ENCODE measurements at regions not wholly inside any gene's neighbourhood (a gene's known extent, or its start where the extent isn't known, plus 50 kb on each side); places are given as distances from the start of the nearest gene placed in this dataset.

DNA sequence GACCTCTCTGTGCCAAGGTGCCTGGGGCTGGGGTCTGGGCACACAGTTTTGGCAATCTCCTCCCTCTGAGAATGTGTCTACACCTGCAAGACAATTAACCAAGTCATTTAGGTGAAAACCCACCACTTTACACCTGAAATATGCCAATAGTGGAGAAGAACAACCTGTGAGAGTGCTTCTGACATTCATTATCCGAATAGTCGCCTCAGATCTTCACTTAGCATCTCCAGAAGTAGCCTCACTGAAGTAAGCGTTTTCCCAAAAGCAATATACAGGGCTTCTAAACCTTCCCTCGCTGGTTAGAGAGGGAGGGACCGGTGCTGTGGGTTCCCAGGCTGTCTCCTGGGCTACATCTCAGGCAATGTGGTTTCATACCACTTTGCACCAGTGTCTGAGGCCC is 173.5 kb downstream of the DDX1 start:
- no peak for DNase-seq (ENCODE audit: low read depth, low spot score)

DNA sequence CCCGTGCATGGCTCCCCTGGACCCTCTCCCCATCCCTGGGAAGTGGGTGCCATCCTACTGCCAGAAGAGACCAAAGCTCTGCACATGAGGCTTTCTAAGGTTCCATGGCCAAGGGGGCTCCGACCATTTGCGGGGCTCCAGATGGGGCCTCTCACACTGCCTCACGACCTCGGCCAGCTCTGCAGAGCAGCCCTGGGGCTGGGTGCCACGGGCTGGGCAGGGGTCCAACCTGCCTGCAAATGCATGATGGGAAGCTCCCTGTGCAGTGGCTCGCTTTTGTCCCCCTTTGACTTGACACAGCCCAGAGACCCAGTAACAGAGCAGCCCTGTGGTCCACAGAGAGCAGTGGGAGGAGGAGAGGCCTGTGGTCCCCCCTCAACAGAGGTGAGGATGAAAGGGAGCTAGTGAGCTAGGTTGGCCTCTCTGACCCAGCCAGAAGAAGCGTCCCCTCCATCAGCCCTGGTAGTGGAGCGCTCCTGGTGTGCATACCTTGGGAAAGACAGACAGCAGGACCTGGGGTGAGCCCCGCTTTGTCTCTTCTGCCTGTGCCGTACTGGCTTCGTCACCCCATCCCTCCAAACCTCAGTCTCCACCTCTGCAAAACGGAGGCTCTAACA is 174.1 kb downstream of the DDX1 start:
- no peak for DNase-seq (ENCODE audit: low read depth, low spot score)

DNA sequence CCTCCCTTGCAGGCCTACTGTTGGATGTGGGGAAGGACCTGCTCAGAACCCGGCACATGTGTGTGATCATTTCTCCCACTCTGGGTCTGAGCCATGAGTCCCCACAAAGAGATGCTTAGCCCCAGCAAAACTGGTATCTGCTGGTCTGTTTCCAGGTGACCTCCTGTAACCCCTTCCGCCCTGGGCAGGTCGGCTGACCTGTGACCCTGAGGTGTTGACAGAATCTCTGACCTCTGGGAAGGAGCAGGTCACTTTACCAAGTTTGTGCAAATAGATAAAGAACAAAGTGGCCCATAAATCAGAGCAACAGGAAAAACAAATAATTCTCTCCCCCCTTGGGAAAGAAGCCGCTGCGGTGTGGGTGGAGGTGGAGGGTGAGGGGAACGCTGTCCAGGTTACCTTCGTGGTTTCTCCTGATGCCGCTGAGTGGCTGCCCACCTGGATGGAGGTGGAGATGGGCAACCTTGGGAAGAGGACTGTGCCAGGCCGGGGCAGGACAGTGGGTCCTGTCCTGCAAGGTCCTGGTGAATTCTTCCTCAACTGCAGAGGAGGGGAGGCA is 174.0 kb upstream of the MYCN start:
- DNase-seq (ENCODE audit: low read depth, low spot score), result no peak

DNA sequence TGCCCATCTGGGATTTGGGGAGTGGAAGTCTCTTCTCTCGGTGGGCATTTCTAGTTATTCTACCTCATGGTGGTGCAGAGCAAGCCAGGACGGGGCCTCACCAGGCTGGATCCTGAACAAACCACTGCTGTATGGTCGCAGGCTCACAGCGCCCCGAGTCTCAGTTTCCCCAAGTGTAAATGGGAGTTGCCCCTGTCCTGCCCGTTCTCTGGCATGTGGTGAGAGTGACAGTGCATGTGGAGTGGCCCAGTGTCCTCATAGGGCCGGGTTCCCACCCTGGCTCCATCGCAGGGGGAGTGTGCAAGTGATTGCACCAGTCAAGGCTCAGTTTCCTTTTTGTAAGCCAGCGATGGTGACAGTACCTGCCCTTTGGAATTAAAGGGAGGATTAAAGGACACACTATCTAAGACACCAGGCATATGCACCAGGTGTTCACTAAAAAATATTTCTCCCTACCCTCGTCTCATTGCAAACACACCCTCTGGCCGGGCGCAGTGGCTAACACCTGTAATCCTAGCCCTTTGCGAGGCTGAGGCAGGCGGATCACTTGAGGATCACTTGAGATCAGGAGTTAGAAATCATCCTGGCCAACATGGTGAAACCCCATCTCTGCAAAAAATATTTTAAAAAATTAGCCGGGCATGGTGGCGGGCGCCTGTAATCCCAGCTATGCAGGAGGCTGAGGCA is 173.3 kb upstream of the MYCN start:
- DNase-seq (ENCODE audit: low read depth, low spot score), result no peak

DNA sequence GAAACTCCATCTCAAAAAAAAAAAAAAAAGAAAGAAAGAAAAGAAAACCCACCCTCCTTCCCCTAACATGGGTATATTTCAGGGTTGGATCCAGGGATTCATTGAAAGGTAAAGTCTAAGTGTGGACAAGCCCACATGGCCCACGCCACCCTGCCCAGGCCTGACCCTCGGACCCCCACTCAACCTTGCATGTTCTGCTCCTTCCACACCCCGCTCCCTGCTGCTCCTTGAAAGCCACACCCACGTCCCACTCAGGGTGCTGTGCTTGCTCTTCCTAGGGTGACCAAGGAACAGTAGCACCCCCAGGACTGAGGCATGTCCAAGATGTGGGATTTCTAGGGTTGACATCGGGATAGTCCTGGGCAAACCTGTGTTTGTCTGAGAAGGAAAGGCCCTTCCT is 172.7 kb upstream of the MYCN start:
- no peak for DNase-seq (ENCODE audit: low read depth, low spot score)

DNA sequence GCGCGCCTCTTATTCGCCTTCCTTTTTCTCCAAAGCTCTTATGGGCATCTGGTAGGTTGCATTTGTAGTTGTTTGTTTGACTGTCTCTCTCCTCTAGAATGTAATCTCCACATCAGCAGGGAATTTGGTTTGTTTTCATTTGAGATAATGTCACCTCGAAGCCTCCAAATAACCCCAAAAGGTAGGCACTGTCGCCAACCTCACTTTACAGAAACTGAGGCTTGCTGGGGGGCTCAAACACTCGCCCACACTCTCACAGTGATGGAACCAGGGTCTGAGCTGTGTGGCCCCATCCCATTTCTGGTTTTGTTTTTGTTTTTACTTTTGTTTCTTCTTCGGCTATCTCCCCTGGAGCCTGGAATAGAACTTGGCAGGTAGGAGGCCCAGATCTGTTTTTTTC is 172.2 kb upstream of the MYCN start:
- DNase-seq (ENCODE audit: low read depth, low spot score), result no peak

DNA sequence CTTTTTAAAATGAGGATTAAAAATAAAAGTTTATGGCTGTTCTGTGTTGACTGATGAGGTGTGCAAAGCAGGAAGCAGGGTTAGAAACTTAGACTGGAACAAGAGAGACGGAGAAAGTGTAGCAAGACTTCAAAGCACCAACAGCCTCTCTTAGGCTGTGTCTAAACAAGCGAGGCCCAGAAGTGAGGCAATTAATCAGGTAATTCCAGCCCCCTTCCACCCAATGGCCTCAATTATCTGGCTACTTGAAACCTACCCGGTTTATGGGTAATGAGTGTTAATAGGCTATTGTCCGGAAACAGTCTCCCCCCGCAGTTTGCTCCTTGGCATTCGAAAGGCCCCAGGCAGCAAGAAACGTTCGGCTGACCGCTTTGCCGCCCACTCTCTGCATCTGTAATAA is 171.7 kb upstream of the MYCN start:
- DNase-seq (ENCODE audit: low read depth, low spot score), result no peak

DNA sequence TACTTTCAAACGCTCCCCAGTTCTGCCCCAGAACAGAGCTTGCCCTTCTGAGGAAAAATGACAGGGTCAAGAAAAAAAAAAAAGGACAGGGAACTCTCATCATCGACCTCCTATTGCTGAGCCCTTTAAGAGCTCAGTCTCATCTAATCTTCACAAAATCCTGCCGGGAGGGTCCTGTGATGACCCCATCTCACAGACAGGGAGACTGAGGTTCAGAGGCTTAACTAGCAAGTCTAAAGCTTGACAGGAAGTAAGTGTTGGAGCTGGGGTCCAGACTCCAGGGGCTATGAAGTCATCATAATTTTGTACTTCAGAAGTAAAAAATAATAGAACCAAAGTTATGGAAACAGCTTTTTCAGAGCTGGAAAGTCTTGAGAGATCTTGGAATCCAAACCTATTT is 171.1 kb upstream of the MYCN start:
- no peak for DNase-seq (ENCODE audit: low read depth, low spot score)

DNA sequence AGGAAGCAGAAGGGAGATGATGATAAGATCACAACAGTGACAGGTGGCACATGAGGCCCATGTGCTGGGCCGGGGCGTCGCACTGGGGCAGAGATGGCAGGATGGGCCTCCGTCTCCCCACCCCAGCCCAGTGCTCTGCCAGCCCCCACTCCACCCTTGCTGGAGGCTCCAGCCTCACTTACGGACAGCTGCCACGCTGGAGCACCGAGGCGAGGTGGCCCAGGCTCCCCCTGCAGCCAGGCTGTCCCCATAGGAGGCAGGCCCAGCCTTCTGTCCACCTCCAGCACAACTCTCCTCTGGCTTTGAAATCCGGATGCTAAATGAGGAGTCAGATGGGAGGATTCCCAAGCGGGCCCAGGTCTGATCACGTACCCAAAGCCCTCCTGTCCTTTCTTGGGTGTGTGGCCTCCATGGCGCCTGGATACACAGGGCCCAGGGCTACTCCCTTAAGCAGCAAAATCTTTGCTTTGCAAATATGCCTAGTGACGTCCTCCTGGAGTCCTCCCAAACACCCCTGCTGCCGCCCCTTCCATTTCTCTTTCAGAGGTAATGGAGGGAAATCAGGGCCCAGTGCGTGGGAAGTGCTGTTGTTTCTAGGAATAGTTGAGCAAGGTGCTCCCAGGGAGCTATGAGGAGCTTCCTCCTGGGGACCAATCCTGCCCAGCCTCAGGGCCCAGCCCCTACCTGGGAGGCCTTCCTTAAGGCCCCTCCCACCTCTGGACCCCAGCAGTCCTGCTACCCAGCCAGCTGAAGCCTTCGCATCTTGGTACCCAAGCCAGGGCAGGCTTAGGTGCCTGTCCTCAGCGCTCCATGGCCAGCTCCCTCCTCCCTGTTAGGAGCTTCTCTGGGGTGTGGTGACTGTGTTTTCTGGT is 170.4 kb upstream of the MYCN start:
- DNase-seq (ENCODE audit: low read depth, low spot score), result no peak

DNA sequence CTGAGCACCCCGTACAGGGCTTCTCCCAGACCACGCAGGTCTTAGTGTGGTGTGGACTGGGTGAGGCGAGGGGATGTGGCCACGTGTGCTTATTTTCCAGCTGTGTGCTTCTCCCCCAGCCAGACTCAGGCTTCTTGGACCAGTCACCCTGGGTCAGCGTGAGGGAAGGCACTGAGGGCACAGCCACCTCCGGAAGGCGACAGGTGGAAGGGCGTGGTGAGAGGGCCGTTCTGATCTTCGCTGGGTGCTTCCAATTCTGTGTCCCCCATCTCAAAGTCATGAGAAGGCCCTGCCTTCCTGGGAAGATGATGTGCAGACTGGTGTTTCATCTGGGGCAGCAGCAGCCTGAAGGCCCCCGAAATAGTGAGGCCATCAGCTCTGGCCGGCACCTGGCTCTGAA is 169.7 kb upstream of the MYCN start:
- DNase-seq (ENCODE audit: low read depth, low spot score), result no peak

DNA sequence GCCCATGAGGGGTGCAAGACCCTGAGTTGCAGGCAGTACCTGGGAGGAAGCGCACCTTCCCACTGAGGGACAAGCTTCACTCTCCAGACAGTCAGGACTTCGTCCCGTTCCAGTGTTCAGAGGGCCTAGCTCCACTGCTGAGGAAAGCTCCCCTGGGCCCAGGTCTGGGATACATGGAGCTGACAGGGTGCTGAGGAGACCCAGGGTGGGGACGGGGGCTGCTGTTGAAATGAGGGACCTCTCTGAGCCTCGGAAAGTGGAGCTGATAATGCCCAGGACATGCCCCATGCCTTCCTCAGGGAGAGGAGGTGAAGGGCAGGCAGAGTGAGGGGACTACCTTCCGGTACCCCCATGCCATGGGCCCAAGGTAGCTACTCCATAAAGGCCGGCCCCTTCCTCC is 169.2 kb upstream of the MYCN start:
- no peak for DNase-seq (ENCODE audit: low read depth, low spot score)

DNA sequence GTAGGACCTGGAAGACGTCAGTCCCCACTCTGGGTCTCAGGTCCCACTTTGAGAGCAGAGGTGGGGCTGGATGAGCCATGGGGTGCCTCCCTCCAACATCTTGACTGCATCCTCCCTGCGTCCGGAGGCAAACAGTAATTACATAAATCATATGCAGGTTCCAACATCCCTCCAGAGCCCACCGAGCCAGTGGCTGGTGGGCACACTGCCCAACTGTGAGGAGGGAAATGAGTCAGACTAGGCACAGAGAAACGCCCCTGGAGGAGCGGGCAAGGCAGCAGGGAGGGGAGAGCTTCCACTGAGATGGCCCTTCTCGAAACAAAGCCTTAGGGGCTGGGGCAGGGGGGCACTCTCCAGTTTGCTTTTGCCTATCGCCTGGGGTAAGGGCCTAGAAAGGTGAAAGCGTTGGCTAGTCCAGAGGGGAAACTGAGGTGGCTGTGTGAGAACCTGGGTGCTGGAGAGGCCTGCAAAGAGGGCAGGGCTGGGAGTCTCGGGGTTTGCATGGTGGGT is 168.2 kb upstream of the MYCN start:
- no peak for DNase-seq (ENCODE audit: low read depth, low spot score)

DNA sequence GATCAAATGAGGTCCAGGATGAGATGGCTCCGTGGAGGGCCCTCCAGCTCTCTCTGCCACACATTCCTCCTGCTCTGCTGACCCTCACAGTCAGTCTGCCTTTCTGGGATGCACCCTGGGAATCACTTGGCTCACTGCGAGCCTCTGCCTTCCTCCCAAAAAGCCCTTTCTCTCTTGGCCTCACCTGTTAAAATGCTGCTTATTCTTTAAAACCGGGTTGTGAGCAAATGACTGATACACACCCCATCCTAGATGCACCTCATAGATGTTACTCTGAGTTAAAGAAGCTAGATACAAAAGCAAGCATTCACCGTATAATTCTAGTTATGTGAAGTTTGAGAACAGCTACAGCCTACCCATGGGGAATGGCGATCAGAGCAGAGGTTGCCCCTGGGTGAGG is 167.7 kb upstream of the MYCN start:
- no peak for DNase-seq (ENCODE audit: low read depth, low spot score)

DNA sequence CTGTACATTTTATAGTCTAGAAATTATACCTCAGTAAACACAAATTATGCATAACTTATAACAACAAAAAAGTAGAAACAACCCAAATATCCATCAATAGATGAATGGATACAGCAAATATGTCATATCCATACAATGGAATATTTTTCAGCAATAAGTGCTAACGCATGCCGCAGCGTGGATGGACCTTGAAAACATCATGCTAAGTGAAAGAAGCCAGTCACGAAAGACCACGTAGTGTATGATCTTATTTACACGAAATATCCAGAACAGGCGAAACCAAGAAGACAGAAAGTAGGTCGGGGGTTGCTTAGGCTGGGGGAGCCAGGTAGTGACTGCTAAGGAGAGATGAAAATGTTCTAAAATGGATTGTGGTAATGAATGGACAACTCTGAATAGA is 167.1 kb upstream of the MYCN start:
- no peak for DNase-seq (ENCODE audit: low read depth, low spot score)

DNA sequence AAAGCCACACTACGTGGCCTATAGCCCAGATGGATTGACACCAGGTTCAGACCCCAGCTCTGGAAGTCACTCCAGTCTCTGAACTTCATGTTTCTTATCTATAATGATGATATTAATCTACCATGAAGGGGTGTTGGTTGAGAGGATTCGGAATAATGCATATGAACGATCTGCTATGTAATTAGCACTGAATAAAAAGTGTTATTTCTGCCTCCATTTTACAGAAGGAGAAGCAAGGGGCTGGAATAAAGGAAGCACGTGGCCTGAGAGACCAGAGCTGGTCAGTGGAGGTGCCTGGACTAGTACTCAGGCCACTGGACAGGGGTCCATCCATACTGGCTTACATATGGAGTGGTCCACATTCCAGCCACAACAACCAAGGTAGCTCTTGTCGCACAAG is 166.5 kb upstream of the MYCN start:
- no peak for DNase-seq (ENCODE audit: low read depth, low spot score)

DNA sequence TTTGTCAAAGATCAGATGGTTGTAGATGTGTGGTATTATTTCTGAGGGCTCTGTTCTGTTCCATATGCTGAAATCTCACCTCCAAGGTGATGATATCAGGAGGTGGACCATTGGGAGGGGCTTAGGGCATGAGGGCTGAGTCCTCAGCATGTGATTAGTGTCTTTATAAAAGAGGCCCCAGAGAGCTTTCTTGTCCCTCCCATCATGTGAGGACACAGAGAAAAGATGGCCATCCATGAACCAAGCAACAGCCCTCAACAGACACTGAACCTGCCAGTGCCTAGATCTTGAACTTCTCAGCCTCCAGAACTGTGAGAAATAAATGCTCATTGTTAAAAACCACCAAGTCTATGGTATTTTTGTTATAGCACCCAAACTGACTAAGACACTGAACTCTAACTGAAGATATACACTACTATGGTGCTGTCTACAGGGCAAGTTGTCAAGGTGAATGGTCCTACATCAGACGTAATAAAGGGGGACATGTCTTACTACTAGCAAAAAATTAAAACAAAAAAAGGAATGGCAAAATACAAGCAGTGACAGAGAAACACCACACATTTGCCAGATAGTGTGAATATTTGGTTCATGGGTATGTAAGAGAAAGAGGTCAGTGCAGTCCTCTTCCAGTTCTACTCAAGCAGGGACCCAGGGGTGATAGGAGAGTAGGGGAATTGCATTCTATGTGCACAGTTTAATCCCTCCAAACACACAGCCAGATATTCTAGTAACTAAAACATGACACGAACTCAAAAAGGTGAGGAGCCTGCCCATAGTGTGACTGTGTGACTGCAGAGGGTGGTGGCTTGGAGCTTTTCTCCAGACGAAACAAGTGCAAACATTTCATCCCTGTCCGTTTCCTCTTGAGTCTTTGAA is 164.4 kb upstream of the MYCN start:
- DNase-seq (ENCODE audit: low read depth, low spot score), result no peak

DNA sequence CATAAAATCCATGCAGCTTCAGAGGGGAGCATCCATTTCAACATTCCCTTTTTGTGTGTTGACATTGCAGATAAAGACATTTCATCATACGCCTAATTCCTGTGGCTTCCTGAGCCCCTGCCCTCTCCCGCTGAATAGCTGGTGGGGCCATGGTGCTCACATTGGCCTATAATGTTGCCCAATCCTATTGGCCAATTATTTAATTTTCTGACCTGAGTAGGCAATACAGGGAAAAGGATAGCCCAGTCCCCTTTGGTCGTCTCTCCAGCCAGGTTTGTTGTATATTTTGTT is 163.8 kb upstream of the MYCN start:
- DNase-seq (ENCODE audit: low read depth, low spot score), result no peak

DNA sequence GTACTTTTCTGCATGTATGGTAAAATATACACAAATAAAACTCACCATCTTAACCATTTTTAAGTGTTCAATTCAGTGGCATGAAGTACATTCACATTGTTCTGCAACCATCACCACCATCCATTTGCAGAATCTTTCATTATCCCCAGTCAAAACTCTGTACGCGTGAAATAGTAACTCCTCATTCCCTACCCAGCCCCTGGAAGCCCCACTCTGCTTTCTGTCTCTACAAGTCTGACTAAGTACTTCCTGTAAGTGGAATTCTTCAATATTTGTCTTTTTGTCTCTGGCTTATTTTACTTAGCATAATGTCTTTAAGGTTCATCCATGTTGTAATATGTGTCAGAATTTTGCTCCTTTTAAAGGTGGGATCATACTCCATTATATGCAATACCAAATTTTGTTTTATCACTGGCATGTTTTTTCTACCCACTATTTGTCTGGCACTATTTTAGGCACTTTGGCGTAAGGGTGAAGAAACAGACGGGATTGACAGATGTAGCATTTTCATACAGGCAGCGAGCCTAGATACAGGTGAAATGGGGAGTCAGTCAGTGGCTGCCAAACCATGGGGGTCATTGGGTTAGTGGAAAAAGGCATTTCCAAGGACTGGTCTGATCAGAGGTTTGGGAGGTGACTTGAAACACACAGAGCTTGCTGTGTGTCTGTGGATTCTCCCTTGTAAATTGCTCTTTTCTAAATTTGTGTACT is 163.2 kb upstream of the MYCN start:
- no peak for DNase-seq (ENCODE audit: low read depth, low spot score)

DNA sequence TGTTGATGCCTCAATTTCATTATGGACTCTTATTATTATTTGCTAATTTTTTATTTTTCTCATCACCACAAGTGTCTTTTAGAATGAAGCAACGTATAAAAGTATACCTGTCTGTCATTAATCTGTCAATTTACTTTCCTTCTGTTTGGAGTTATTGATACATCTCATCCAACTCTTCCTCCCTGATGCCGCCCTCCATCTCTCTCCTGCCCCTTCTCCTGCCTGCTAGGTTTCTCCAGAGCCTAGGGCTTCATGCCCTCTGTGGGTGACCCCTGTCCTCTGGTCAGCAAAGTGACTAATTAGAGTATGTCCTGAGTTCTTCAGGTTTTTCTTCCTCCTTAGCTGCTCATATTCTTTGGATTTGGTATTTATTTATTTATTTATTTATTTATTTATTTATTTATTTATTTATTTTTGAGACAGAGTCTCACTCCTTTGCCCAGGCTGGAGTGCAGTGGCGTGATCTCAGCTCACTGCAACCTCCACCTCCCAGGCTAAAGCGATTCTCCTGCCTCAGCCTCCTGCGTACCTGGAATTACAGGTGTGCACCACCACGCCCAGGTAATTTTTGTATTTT is 162.5 kb upstream of the MYCN start:
- no peak for DNase-seq (ENCODE audit: low read depth, low spot score)

DNA sequence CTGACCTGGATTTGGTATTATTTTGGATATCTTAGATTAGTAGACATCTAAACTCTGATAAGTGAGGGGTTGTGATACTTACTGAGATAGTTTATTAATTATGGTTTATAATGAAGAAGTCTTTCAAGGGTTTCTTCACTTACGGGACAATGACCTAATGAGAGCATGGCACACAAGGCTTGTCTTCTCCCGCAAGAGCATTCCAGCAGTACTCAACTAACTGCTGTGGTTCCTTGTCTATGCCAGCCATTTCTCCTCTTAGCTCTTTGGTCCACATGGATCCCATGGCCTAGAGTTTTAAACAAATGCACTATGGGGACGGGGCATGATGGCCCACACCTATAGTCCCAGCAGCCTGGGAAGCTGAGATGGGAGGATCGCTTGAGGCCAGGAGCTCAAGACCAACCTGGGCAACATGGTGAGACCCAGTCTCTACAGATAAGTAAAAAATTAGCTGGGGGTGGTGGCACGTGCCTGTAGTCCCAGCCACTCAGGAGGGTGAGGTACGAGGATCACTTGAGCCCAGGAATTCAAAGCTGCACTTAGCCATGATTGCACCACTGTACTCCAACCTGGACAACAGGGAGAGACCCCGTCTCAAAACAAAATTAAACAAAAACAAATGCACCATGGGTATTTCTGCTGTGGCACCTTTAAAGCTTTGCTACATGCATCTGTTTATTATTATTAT is 161.7 kb upstream of the MYCN start:
- no peak for DNase-seq (ENCODE audit: low read depth, low spot score)
